NB4 (cell line): ENCODE measurements at regions not wholly inside any gene's neighbourhood (a gene's known extent, or its start where the extent isn't known, plus 50 kb on each side); places are given as distances from the start of the nearest gene placed in this dataset.

Experiments used
- DNase-seq: peaks from one replicate; pipeline ENCODE4 v3.0.0; 2010; ENCODE audit warnings: low read depth
- H3K4me3 ChIP-seq: one replicate; pipeline ENCODE4 v1.5.1; 2011; ENCODE audit warnings: mild to moderate bottlenecking, low read depth, low read length, moderate library complexity
- CTCF ChIP-seq: IDR thresholded peaks from one replicate; pipeline ENCODE4 v1.5.1; 2012; ENCODE audit warnings: low read depth, low read length
- MAX ChIP-seq: IDR thresholded peaks from 2 replicates; pipeline ENCODE4 v1.6.1; 2011; ENCODE audit warnings: low read depth, low read length
- MYC ChIP-seq: IDR thresholded peaks from 2 replicates; pipeline ENCODE4 v1.6.1; 2011; ENCODE audit warnings: low read depth, low read length
- POLR2A ChIP-seq: IDR thresholded peaks from 2 replicates; pipeline ENCODE4 v1.6.1; 2011; ENCODE audit warnings: mild to moderate bottlenecking; ENCODE audit not compliant: insufficient read length; ENCODE audit errors: extremely low read depth

- no peak overlapping the region for H3K4me3 ChIP-seq
- no peak for TF ChIP-seq POLR2A
- no peak for TF ChIP-seq CTCF
- TF ChIP-seq MYC, result no peak
- no peak for TF ChIP-seq MAX
- DNase-seq, result no peak
These were observed 179.3 kb upstream of the ALG10B start for GRCh38 chr12:38137287-38137686.

- TF ChIP-seq POLR2A, result no peak
- no peak for TF ChIP-seq CTCF
- no peak for TF ChIP-seq MYC
- TF ChIP-seq MAX, result no peak
- no peak overlapping the region for H3K4me3 ChIP-seq
- DNase-seq, result no peak
These were observed 178.9 kb upstream of the ALG10B start for GRCh38 chr12:38137716-38138115.

GRCh38 chr12:38138225-38139221, 178.1 kb upstream of the ALG10B start:
- peak; percentile 75 for DNase-seq
- peak overlapping the region; percentile 21 for H3K4me3 ChIP-seq
- TF ChIP-seq CTCF, result peak; percentile 84
- no peak for TF ChIP-seq MYC
- no peak for TF ChIP-seq POLR2A
- no peak for TF ChIP-seq MAX

GRCh38 chr12:38139456-38139855, 177.1 kb upstream of the ALG10B start:
- DNase-seq, result no peak
- TF ChIP-seq MAX, result no peak
- TF ChIP-seq MYC, result no peak
- no peak for TF ChIP-seq POLR2A
- no peak for TF ChIP-seq CTCF
- H3K4me3 ChIP-seq, result no peak overlapping the region

GRCh38 chr12:38141239-38141638, 175.3 kb upstream of the ALG10B start:
- TF ChIP-seq CTCF, result no peak
- no peak for TF ChIP-seq MAX
- TF ChIP-seq MYC, result no peak
- no peak overlapping the region for H3K4me3 ChIP-seq
- no peak for DNase-seq
